HepG2 (cell line): ENCODE measurements at regions not wholly inside any gene's neighbourhood (a gene's known extent, or its start where the extent isn't known, plus 50 kb on each side); places are given as distances from the start of the nearest gene placed in this dataset.

Experiments used
- ATAC-seq: fragments of 200-7000 bp; cut with Tn5 transposase; 3 replicates; pipeline ENCODE4 v1.9.1; 2020; ENCODE audit warnings: mild to moderate bottlenecking, moderate library complexity
- BruUV-seq: library from RNA; stranded (reverse); fragments of 400-500 nt; replicated peaks from 2 replicates; lab custom pipeline; 2021; lab: Mats Ljungman, UMichigan
- CTCF ChIA-PET: fragments of 300-600 bp; formaldehyde crosslinking; extraction: SDS; loops from one replicate; lab custom pipeline; 2021; ENCODE audit warnings: low total read pairs, inconsistent platforms, low intra/inter-chr PET ratio; lab: Yijun Ruan, JAX
- POLR2A ChIA-PET: fragments of 350-600 bp; sonication (Branson Sonifier 250); formaldehyde crosslinking; loops from one replicate; lab custom pipeline; 2020; ENCODE audit warnings: antibody characterized with exemption, inconsistent platforms; lab: Yijun Ruan, JAX
- DNase-seq: peaks from one replicate; pipeline ENCODE4 v3.0.0-alpha.2; 2015; ENCODE audit warnings: low spot score
- FAIRE-seq: peaks from 3 replicates; lab custom pipeline; 2011; peaks lifted over from hg19 to GRCh38; lab: Jason Lieb, UNC
- H2AFZ ChIP-seq: one replicate; pipeline ENCODE4 v1.6.1; 2011; ENCODE audit warnings: low read length, inconsistent platforms
- H3K27ac ChIP-seq: fragments of 300-600 bp; 3 replicates; pipeline ENCODE4 v1.8.0; 2011; ENCODE audit warnings: mixed run types, mild to moderate bottlenecking, mixed read lengths, low read length, inconsistent platforms; ENCODE audit not compliant: insufficient read depth; ENCODE audit errors: extremely low read length
- H3K27me3 ChIP-seq, 2 experiments: fragments of 200-600 bp in 1 of 2; 2 replicates in 1 of 2; 3 replicates in 1 of 2; pipeline versions ENCODE4 v1.6.0 to v1.8.0; 2011; ENCODE audit warnings: low read length in 2 of 2, mild to moderate bottlenecking in 2 of 2, moderate library complexity in 2 of 2, inconsistent platforms in 1 of 2; ENCODE audit not compliant: insufficient read depth in 2 of 2, control insufficient read depth in 1 of 2
- H3K36me3 ChIP-seq, 2 experiments: fragments of 200-600 bp in 1 of 2; replicated peaks in 1 of 2; 2 replicates in 1 of 2; 3 replicates in 1 of 2; pipeline versions ENCODE4 v1.5.1 to v1.8.0; 2011; ENCODE audit warnings: low read length in 2 of 2, inconsistent platforms in 1 of 2; ENCODE audit not compliant: insufficient read depth in 2 of 2, control insufficient read depth in 1 of 2
- H3K4me1 ChIP-seq: 2 replicates; pipeline ENCODE4 v1.5.1; 2012; ENCODE audit warnings: low read length, inconsistent platforms; ENCODE audit not compliant: insufficient read depth
- H3K4me2 ChIP-seq: 2 replicates; pipeline ENCODE4 v1.6.0; 2011; ENCODE audit warnings: low read depth, low read length, inconsistent platforms
- H3K4me3 ChIP-seq, 3 experiments: fragments of 200-600 bp in 1 of 3; sonication (generic), shearing (Covaris generic) in 1 of 3; replicated peaks in 1 of 3; 2 replicates each; pipeline ENCODE4 v1.5.1; 2011 to 2016; ENCODE audit warnings: low read length in 3 of 3, inconsistent platforms in 2 of 3, low read depth in 2 of 3, mild to moderate bottlenecking in 2 of 3, control low read depth in 1 of 3, mixed read lengths in 1 of 3; ENCODE audit not compliant: insufficient read depth in 1 of 3
- H3K79me2 ChIP-seq: one replicate; pipeline ENCODE4 v1.6.1; 2011; ENCODE audit warnings: low read length, inconsistent platforms; ENCODE audit not compliant: insufficient read depth
- H3K9ac ChIP-seq: 2 replicates; pipeline ENCODE4 v1.6.0; 2011; ENCODE audit warnings: mild to moderate bottlenecking, low read depth, low read length, inconsistent platforms; ENCODE audit not compliant: insufficient read depth
- H3K9me3 ChIP-seq: 2 replicates; pipeline ENCODE4 v1.5.1; 2012; ENCODE audit warnings: mild to moderate bottlenecking, low read length
- H4K20me1 ChIP-seq: 2 replicates; pipeline ENCODE4 v1.6.0; 2011; ENCODE audit warnings: inconsistent platforms, mild to moderate bottlenecking, low read length, moderate library complexity; ENCODE audit not compliant: insufficient read depth
- DNMT3B ChIP-seq: conservative IDR thresholded peaks from 2 replicates; pipeline ENCODE4 v1.6.1; 2016; ENCODE audit warnings: missing biosample characterization, control low read depth
- MAFG ChIP-seq: sonication (generic); formaldehyde crosslinking; IDR thresholded peaks from 2 replicates; pipeline ENCODE4 v1.5.1; 2020; ENCODE audit warnings: mild to moderate bottlenecking, missing genetic modification reagents
- MIER2 ChIP-seq: IDR thresholded peaks from 2 replicates; pipeline ENCODE4 v1.6.1; 2016; ENCODE audit warnings: missing biosample characterization, missing genetic modification reagents
- MLXIP ChIP-seq: sonication (generic); formaldehyde crosslinking; IDR thresholded peaks from 2 replicates; pipeline ENCODE4 v1.9.0; 2021; ENCODE audit warnings: missing genetic modification reagents, borderline replicate concordance
- NFKB2 ChIP-seq: sonication (generic); formaldehyde crosslinking; IDR thresholded peaks from 2 replicates; pipeline ENCODE4 v1.4.0; 2020; ENCODE audit warnings: missing genetic modification reagents, borderline replicate concordance
- NR1H2 ChIP-seq: sonication (generic); formaldehyde crosslinking; IDR thresholded peaks from 2 replicates; pipeline ENCODE4 v1.8.1; 2022; ENCODE audit warnings: low read depth, missing genetic modification reagents, borderline replicate concordance
- POGK ChIP-seq: sonication (generic); formaldehyde crosslinking; conservative IDR thresholded peaks from 2 replicates; pipeline ENCODE4 v1.8.0; 2022; ENCODE audit warnings: mild to moderate bottlenecking, moderate library complexity, missing genetic modification reagents
- SMAD3 ChIP-seq: sonication (generic); formaldehyde crosslinking; IDR thresholded peaks from 2 replicates; pipeline ENCODE4 v1.4.0; 2020; ENCODE audit warnings: missing genetic modification reagents
- TCF12 ChIP-seq, 2 experiments: fragments of 450-650 bp in 1 of 2; sonication (generic) in 1 of 2; formaldehyde crosslinking in 1 of 2; IDR thresholded peaks; 2 replicates each; pipeline versions ENCODE4 v1.6.1 to v1.8.0; 2017 to 2022; ENCODE audit warnings: antibody characterized with exemption in 1 of 2, mild to moderate bottlenecking in 1 of 2, missing genetic modification reagents in 1 of 2, moderate library complexity in 1 of 2
- U2AF1 ChIP-seq: fragments of 200-400 bp; formaldehyde crosslinking; optimal IDR thresholded peaks from 2 replicates; pipeline ENCODE3; 2017; ENCODE audit warnings: mild to moderate bottlenecking, low read depth, low read length
- ZNF703 ChIP-seq: sonication (generic); formaldehyde crosslinking; IDR thresholded peaks from 2 replicates; pipeline ENCODE4 v1.5.1; 2020; ENCODE audit warnings: missing genetic modification reagents, mild to moderate bottlenecking, moderate library complexity, borderline replicate concordance
- WGBS: methylation state at CpG from one replicate; pipeline ENCODE4 v1.1.6; 2017; ENCODE audit warnings: low lambda C conversion rate; 5-methylcytosine and 5-hydroxymethylcytosine counted together
- in situ Hi-C: cut with HindIII; loops from 2 replicates; pipeline ENCODE4 v1.10.0; 2017; ENCODE audit warnings: low pct_unique_long_range_greater_than_20kb; ENCODE audit not compliant: extremely low pct_ligation_motif_present
- intact Hi-C: fragments of 100-400 bp; cut with micrococcal nuclease; formaldehyde crosslinking; loops from one replicate; pipeline ENCODE4 v1.10.0; 2022; ENCODE audit not compliant: unreplicated experiment
- TF ChIP-seq, protein P1 (sequence below): sonication (generic); formaldehyde crosslinking; IDR thresholded peaks from 2 replicates; pipeline ENCODE4 v1.5.0; 2020; ENCODE audit warnings: mild to moderate bottlenecking, missing genetic modification reagents
- TF ChIP-seq, protein P2 (sequence below): sonication (generic); formaldehyde crosslinking; IDR thresholded peaks from 2 replicates; pipeline ENCODE4 v1.4.0; 2020; ENCODE audit warnings: low read depth, mild to moderate bottlenecking, missing genetic modification reagents

DNA sequence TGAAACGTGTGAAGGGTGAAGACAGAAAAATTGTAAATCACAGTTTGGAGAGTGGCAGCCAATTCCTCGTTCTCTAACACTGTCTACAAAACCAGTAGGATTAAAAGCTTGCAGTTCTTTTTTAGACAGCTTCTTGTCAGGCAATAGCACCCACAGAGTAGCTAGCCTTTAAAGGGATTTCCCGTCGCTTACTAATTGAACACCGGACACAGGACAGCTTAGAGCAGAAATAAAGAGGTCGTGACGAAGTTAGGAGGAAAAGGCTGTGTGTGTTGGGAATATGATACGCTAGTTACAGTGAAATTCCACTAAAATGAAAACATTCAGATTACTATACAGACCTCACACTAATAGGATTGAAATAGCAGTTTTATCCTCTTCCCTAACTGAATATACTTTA lies 149.1 kb upstream of the FLRT2 start:
- Histone ChIP-seq H3K9me3 (peaks cover 78% of the 10 kb centered on the region), H2AFZ (no peak overlapping the region), H4K20me1 (no peaks in the 10 kb centered on the region), H3K36me3 (no peaks in the 10 kb centered on the region), H3K9ac (no peak overlapping the region), H3K4me2 (no peak overlapping the region), H3K79me2 (no peaks in the 10 kb centered on the region), H3K27ac (no peak overlapping the region), H3K4me1 (no peaks in the 10 kb centered on the region), H3K27me3 (no peaks in the 10 kb centered on the region), H3K4me3 (no peak overlapping the region)
- no TSS peak for BruUV-seq
- CTCF ChIA-PET = no interaction called here
- POLR2A ChIA-PET = no interaction called here
- FAIRE-seq = no peak
- in situ Hi-C loops = no loop called here
- intact Hi-C loops = no loop called here
- no peak for ATAC-seq
- no peak for DNase-seq
- 1% methylated on average over 8 of the region's 8 CpGs for WGBS
- TF ChIP-seq NFKB2 (CRISPR knock-in tag) (no peak), MLXIP (CRISPR knock-in tag) (no peak), TCF12 (IDR thresholded peaks at IDR 0.05) (no peak), TCF12 (CRISPR knock-in tag; IDR thresholded peaks at IDR 0.05) (no peak), U2AF1 (no peak), DNMT3B (no peak), SMAD3 (CRISPR knock-in tag) (no peak), NR1H2 (CRISPR knock-in tag) (no peak), MAFG (CRISPR knock-in tag) (no peak), ZNF703 (CRISPR knock-in tag) (no peak), POGK (no peak), MIER2 (CRISPR knock-in tag) (no peak)
- TF ChIP-seq, protein P1, sequence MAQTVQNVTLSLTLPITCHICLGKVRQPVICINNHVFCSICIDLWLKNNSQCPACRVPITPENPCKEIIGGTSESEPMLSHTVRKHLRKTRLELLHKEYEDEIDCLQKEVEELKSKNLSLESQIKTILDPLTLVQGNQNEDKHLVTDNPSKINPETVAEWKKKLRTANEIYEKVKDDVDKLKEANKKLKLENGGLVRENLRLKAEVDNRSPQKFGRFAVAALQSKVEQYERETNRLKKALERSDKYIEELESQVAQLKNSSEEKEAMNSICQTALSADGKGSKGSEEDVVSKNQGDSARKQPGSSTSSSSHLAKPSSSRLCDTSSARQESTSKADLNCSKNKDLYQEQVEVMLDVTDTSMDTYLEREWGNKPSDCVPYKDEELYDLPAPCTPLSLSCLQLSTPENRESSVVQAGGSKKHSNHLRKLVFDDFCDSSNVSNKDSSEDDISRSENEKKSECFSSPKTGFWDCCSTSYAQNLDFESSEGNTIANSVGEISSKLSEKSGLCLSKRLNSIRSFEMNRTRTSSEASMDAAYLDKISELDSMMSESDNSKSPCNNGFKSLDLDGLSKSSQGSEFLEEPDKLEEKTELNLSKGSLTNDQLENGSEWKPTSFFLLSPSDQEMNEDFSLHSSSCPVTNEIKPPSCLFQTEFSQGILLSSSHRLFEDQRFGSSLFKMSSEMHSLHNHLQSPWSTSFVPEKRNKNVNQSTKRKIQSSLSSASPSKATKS = no peak
- TF ChIP-seq, protein P2, sequence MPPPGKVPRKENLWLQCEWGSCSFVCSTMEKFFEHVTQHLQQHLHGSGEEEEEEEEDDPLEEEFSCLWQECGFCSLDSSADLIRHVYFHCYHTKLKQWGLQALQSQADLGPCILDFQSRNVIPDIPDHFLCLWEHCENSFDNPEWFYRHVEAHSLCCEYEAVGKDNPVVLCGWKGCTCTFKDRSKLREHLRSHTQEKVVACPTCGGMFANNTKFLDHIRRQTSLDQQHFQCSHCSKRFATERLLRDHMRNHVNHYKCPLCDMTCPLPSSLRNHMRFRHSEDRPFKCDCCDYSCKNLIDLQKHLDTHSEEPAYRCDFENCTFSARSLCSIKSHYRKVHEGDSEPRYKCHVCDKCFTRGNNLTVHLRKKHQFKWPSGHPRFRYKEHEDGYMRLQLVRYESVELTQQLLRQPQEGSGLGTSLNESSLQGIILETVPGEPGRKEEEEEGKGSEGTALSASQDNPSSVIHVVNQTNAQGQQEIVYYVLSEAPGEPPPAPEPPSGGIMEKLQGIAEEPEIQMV (CRISPR knock-in tag) = no peak
